Thyroid gland (tissue), 4 donors: ENCODE measurements at regions not wholly inside any gene's neighbourhood (a gene's known extent, or its start where the extent isn't known, plus 50 kb on each side); places are given as distances from the start of the nearest gene placed in this dataset.
"Not testable (repeated sequence)": the region's sequence is repeated elsewhere in the genome, so short reads cannot be mapped to it uniquely, and the experiment has no call there.

Source experiments
- DNase-seq, 2 donors: peaks; one replicate each; pipeline ENCODE4 v3.0.0-alpha.2; 2019
- H3K27ac ChIP-seq, 3 donors: fragments of 200-600 bp; sonication (generic); 1 replicate in 2 of 3; 2 replicates in 1 of 3; pipeline ENCODE4 v1.5.1; 2016 to 2019; ENCODE audit warnings: mild to moderate bottlenecking in 1 of 3, moderate library complexity in 1 of 3
- H3K27me3 ChIP-seq: fragments of 200-600 bp; sonication (generic); one replicate; pipeline ENCODE4 v1.5.1; 2019
- H3K36me3 ChIP-seq, 2 donors: fragments of 200-600 bp; sonication (generic); one replicate each; pipeline ENCODE4 v1.5.1; 2016 to 2019
- H3K4me1 ChIP-seq, 2 donors: fragments of 200-600 bp; sonication (generic); one replicate each; pipeline ENCODE4 v1.5.1; 2017 to 2019
- H3K4me3 ChIP-seq, 3 donors: fragments of 200-600 bp; sonication (generic); replicated peaks in 1 of 3; 1 replicate in 2 of 3; 2 replicates in 1 of 3; pipeline ENCODE4 v1.5.1; 2016; ENCODE audit warnings: mild to moderate bottlenecking in 1 of 3
- H3K9me3 ChIP-seq: fragments of 200-600 bp; sonication (generic); one replicate; pipeline ENCODE4 v1.5.1; 2017
- CTCF ChIP-seq, 6 experiments: fragments of 200-600 bp in 3 of 6; fragments of 450-650 bp in 3 of 6; sonication (generic) in 3 of 6; IDR thresholded peaks; one replicate each; pipeline ENCODE4 v1.5.1; 2016 to 2019; ENCODE audit warnings: antibody characterized with exemption in 6 of 6, mild to moderate bottlenecking in 2 of 6, inconsistent platforms in 1 of 6, moderate library complexity in 1 of 6
- POLR2A ChIP-seq, 2 donors: fragments of 450-650 bp; IDR thresholded peaks; one replicate each; pipeline ENCODE4 v1.6.1; 2017; ENCODE audit warnings: antibody characterized with exemption in 2 of 2, mild to moderate bottlenecking in 2 of 2, moderate library complexity in 1 of 2
- WGBS, 2 donors: methylation state at CpG; one replicate each; pipeline ENCODE4 v1.1.5; 2017; 5-methylcytosine and 5-hydroxymethylcytosine counted together
- intact Hi-C: fragments of 100-400 bp; cut with DNase I; formaldehyde crosslinking; loops from one replicate; pipeline ENCODE4 v1.15.1; 2023

- no peak for TF ChIP-seq CTCF (IDR thresholded peaks at IDR 0.05)
- no peak for TF ChIP-seq POLR2A (IDR thresholded peaks at IDR 0.05)
- Histone ChIP-seq H3K4me1 (peaks cover 0 to 7% of the 10 kb centered on the region in 2 donors), H3K36me3 (no peaks in the 10 kb centered on the region), H3K27me3 (no peaks in the 10 kb centered on the region), H3K27ac (no peak overlapping the region), H3K4me3 (no peak overlapping the region), H3K9me3 (no peaks in the 10 kb centered on the region)
- no peak for DNase-seq
- intact Hi-C loops, result no loop called here
These were observed 1170.3 kb upstream of the CHAC2 start for GRCh38 chr2:52597346-52597745.

- 6 to 13% methylated on average over 2 of the region's 2 CpGs for WGBS, 2 donors
- peak overlapping the region; percentile 10 to 45 (median 39) for H3K27ac ChIP-seq
- intact Hi-C loops, result no loop called here
- no peak overlapping the region for H3K4me3 ChIP-seq
- DNase-seq, result peak; percentile 33 to 37
- no peaks in the 10 kb centered on the region for H3K9me3 ChIP-seq
- no peaks in the 10 kb centered on the region for H3K36me3 ChIP-seq
- no peaks in the 10 kb centered on the region for H3K27me3 ChIP-seq
- TF ChIP-seq POLR2A (IDR thresholded peaks at IDR 0.05), result no peak
- no peak for TF ChIP-seq CTCF (IDR thresholded peaks at IDR 0.05)
- peaks cover 0 to 7% of the 10 kb centered on the region in 2 donors for H3K4me1 ChIP-seq
These were observed 1173.6 kb upstream of the CHAC2 start for GRCh38 chr2:52594026-52594425.

- 69 to 77% methylated on average over 5 of the region's 5 CpGs for WGBS, 2 donors
- H3K27me3 ChIP-seq, H3K9me3 ChIP-seq, DNase-seq, H3K27ac ChIP-seq, H3K36me3 ChIP-seq, H3K4me1 ChIP-seq, H3K4me3 ChIP-seq, intact Hi-C loops: not testable (repeated sequence)
These were observed 1183.5 kb upstream of the CHAC2 start for GRCh38 chr2:52584071-52584470.

GRCh38 chr2:52572469-52572894 is 1195.1 kb upstream of the CHAC2 start:
- no peaks in the 10 kb centered on the region for H3K27me3 ChIP-seq
- H3K27ac ChIP-seq, result no peak overlapping the region
- TF ChIP-seq POLR2A (IDR thresholded peaks at IDR 0.05) (no peak), CTCF (IDR thresholded peaks at IDR 0.05) (no peak)
- DNase-seq, result no peak
- intact Hi-C loops, result no loop called here
- H3K9me3 ChIP-seq, result no peaks in the 10 kb centered on the region
- no peak overlapping the region for H3K4me3 ChIP-seq
- no peaks in the 10 kb centered on the region for H3K4me1 ChIP-seq
- H3K36me3 ChIP-seq, result no peaks in the 10 kb centered on the region
- WGBS, 2 donors, result 95% methylated on average over 41 of the region's 41 CpGs

- no peak overlapping the region for H3K27ac ChIP-seq
- no peak for TF ChIP-seq POLR2A (IDR thresholded peaks at IDR 0.05)
- TF ChIP-seq CTCF (IDR thresholded peaks at IDR 0.05), result no peak
- 97 to 98% methylated on average over 64 to 65 of the region's 65 CpGs for WGBS, 2 donors
- H3K9me3 ChIP-seq, result no peaks in the 10 kb centered on the region
- no peaks in the 10 kb centered on the region for H3K27me3 ChIP-seq
- no peaks in the 10 kb centered on the region for H3K4me1 ChIP-seq
- no peaks in the 10 kb centered on the region for H3K36me3 ChIP-seq
- no peak for DNase-seq
- no peak overlapping the region for H3K4me3 ChIP-seq
- intact Hi-C loops, result no loop called here
These were observed 1195.9 kb upstream of the CHAC2 start for GRCh38 chr2:52571380-52572347.
